GM23338 (cell line): ENCODE measurements at regions not wholly inside any gene's neighbourhood (a gene's known extent, or its start where the extent isn't known, plus 50 kb on each side); places are given as distances from the start of the nearest gene placed in this dataset.

Experiments used
- ATAC-seq: fragments of 200-7000 bp; cut with Tn5 transposase; 3 replicates; pipeline ENCODE4 v1.9.1; 2020
- DNase-seq: peaks from one replicate; pipeline ENCODE4 v3.0.0-alpha.2; 2015; ENCODE audit warnings: low spot score
- H2AFZ ChIP-seq: fragments of 200-600 bp; sonication (generic); 2 replicates; pipeline ENCODE4 v1.8.0; 2016; ENCODE audit warnings: antibody characterized with exemption, mild to moderate bottlenecking, moderate library complexity
- H3F3A ChIP-seq: fragments of 200-600 bp; sonication (generic); replicated peaks from 2 replicates; pipeline ENCODE4 v1.8.0; 2017; ENCODE audit warnings: antibody characterized with exemption, mixed run types, low read depth
- H3K27ac ChIP-seq: fragments of 200-600 bp; sonication (generic); 2 replicates; pipeline ENCODE4 v1.6.1; 2016; ENCODE audit warnings: low read depth
- H3K27me3 ChIP-seq: fragments of 200-600 bp; sonication (generic); 2 replicates; pipeline ENCODE4 v1.8.0; 2016; ENCODE audit warnings: mild to moderate bottlenecking, mixed run types, moderate library complexity; ENCODE audit not compliant: insufficient read depth
- H3K36me3 ChIP-seq: fragments of 200-600 bp; sonication (generic); 2 replicates; pipeline ENCODE4 v1.8.0; 2016; ENCODE audit warnings: mild to moderate bottlenecking; ENCODE audit not compliant: insufficient read depth
- H3K4me1 ChIP-seq: fragments of 200-600 bp; sonication (generic); 2 replicates; pipeline ENCODE4 v1.8.0; 2016; ENCODE audit warnings: mild to moderate bottlenecking, moderate library complexity; ENCODE audit not compliant: insufficient read depth
- H3K4me2 ChIP-seq: fragments of 200-600 bp; sonication (generic); 2 replicates; pipeline ENCODE4 v1.7.1; 2017; ENCODE audit warnings: mixed run types
- H3K4me3 ChIP-seq: fragments of 200-600 bp; sonication (generic); 2 replicates; pipeline ENCODE4 v1.6.1; 2016; ENCODE audit warnings: mixed run types
- H3K79me2 ChIP-seq: fragments of 200-600 bp; sonication (generic); replicated peaks from 2 replicates; pipeline ENCODE4 v1.8.0; 2017; ENCODE audit warnings: mild to moderate bottlenecking; ENCODE audit not compliant: insufficient read depth
- H3K9me2 ChIP-seq: fragments of 200-600 bp; sonication (generic); 2 replicates; pipeline ENCODE4 v1.8.0; 2017; ENCODE audit not compliant: insufficient read depth
- H4K20me1 ChIP-seq: fragments of 200-600 bp; sonication (generic); replicated peaks from 2 replicates; pipeline ENCODE4 v1.8.0; 2017; ENCODE audit warnings: mild to moderate bottlenecking; ENCODE audit not compliant: insufficient read depth
- H3K27ac Mint-ChIP-seq: 2 replicates; pipeline ENCODE4 v1.8.0; 2020; ENCODE audit warnings: inconsistent platforms, mild to moderate bottlenecking, moderate library complexity, mixed read lengths
- H3K27me3 Mint-ChIP-seq: 3 replicates; pipeline ENCODE4 v1.8.0; 2022; ENCODE audit warnings: low read depth, mild to moderate bottlenecking, moderate library complexity, mixed read lengths, inconsistent platforms; ENCODE audit not compliant: insufficient read depth, poor library complexity
- H3K36me3 Mint-ChIP-seq: 3 replicates; pipeline ENCODE4 v1.8.0; 2021; ENCODE audit warnings: low read depth, mild to moderate bottlenecking, inconsistent platforms, moderate library complexity, mixed read lengths
- H3K4me1 Mint-ChIP-seq: 3 replicates; pipeline ENCODE4 v1.8.0; 2020; ENCODE audit warnings: mild to moderate bottlenecking, inconsistent platforms, mixed read lengths
- H3K4me3 Mint-ChIP-seq: 3 replicates; pipeline ENCODE4 v1.8.0; 2021; ENCODE audit warnings: moderate library complexity, mild to moderate bottlenecking, inconsistent platforms, mixed read lengths
- H3K9me3 Mint-ChIP-seq: 3 replicates; pipeline ENCODE4 v1.8.0; 2020; ENCODE audit warnings: moderate library complexity, mild to moderate bottlenecking, inconsistent platforms, mixed read lengths
- CTCF ChIP-seq, 2 experiments: fragments of 200-600 bp in 1 of 2; sonication (generic) in 1 of 2; conservative IDR thresholded peaks; 2 replicates each; pipeline versions ENCODE4 v1.5.1 to v1.6.1; 2016 to 2017; ENCODE audit warnings: antibody characterized with exemption in 2 of 2, low read depth in 2 of 2, mild to moderate bottlenecking in 2 of 2, moderate library complexity in 1 of 2
- ZNF331 ChIP-seq: fragments of 250-450 bp; sonication (Bioruptor Pico); IDR thresholded peaks from 2 replicates; pipeline ENCODE4 v1.5.0; 2020; ENCODE audit warnings: low read depth, mild to moderate bottlenecking, moderate library complexity
- ZNF462 ChIP-seq: fragments of 250-450 bp; sonication (Bioruptor Pico); IDR thresholded peaks from 2 replicates; pipeline ENCODE4 v1.5.0; 2020; ENCODE audit warnings: mild to moderate bottlenecking, moderate library complexity

GRCh38 chr2:83369601-83370418 is 1089.3 kb downstream of the SUCLG1 start:
- Histone ChIP-seq H3K79me2 (no peaks in the 10 kb centered on the region), H3K9me2 (no peaks in the 10 kb centered on the region), H3K4me1 (no peaks in the 10 kb centered on the region), H3K27me3 (no peaks in the 10 kb centered on the region), H3K4me3 (no peak overlapping the region), H2AFZ (no peak overlapping the region; the same call in 1 of the 2 replicates), H3K27ac (no peak overlapping the region), H3K36me3 (no peaks in the 10 kb centered on the region), H4K20me1 (no peaks in the 10 kb centered on the region), H3F3A (no peaks in the 10 kb centered on the region), H3K4me2 (no peak overlapping the region)
- Mint-ChIP-seq H3K27ac (no peak overlapping the region), H3K9me3 (0 out of 3 replicates have a peak, but pooled peaks cover 3% of the 10 kb centered on the region), H3K4me3 (no peak overlapping the region), H3K36me3 (peaks cover 3% of the 10 kb centered on the region; the same call in 1 of the 3 replicates), H3K4me1 (no peaks in the 10 kb centered on the region), H3K27me3 (no peaks in the 10 kb centered on the region)
- ATAC-seq (no peak), DNase-seq (no peak)
- no peak for TF ChIP-seq ZNF331
- no peak for TF ChIP-seq CTCF (conservative IDR thresholded peaks at IDR 0.05; ENCODE audit: low read depth in 2 of 2)
- no peak for TF ChIP-seq ZNF462 (CRISPR knock-in tag)
